ENCODE measurements at regions not wholly inside any gene's neighbourhood (a gene's known extent, or its start where the extent isn't known, plus 50 kb on each side); places are given as distances from the start of the nearest gene placed in this dataset.
"Not testable (repeated sequence)": the region's sequence is repeated elsewhere in the genome, so short reads cannot be mapped to it uniquely, and the experiment has no call there.

DNA sequence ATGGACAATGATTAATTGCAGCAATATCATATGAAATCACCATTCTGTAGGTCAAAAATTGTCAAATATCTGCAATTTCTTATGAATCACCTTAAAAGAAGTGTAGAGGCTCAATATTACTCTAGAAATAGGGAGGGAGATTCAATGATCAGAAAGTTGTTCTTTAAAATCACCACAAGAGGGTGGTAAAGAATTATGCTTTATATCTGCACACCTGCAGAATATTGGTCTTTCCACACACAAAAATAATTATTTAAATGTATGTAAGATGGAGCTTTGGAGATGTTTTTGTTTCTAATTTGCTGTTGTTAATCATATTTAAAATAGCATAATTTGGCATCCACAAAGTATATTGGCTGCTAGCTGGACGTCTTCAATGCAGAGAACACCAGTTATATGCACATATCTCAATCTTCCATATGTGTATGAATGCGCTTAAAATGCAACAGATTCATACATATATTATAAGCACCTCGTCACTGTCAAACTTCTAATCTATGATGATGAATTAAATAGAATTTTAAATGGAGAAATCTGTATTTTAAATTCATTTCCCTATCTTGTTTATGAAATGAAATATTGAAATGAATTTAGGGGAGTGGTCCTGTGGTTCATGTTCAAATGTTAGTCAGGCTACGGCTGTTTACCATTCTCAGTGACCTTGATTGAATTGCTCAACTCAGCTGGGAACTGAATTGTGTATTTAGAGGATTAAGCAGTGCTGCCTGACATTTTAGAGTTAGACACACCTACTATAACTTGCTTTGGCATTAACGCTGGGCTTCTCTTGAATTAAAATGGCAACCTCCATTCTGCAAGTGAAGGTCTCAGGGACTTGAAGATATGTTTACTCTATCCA is 405.1 kb upstream of the FRG2C start:
- not testable (repeated sequence) for H3K4me3 Mint-ChIP-seq

DNA sequence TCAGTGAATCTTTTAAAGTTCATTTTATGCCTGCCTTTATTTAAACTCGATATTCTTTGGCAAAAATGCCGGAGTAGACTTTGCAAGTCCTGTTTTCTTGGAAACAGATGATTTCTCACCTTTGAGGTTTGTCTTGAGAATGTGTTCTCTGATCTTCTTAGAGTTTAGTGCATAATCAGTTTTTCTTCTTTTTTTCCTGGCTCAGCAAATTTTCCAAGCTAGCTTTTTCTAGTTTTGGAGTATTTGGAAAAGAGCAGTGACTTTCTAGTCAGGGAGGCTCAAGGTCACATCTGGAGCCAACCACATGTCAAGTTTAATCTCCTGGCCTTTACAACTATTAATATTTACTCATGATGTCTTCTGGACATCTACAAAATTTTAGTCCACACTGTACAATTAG is 403.2 kb upstream of the FRG2C start:
- H3K27me3 Mint-ChIP-seq (ENCODE audit: low read depth); H3K4me3 Mint-ChIP-seq; H3K9me3 Mint-ChIP-seq; H3K27ac Mint-ChIP-seq; H3K36me3 Mint-ChIP-seq (ENCODE audit: low read depth); H3K4me1 Mint-ChIP-seq: not testable (repeated sequence)

More for the DNA sequence above, 405.1 kb upstream of the FRG2C start:
- H3K36me3 Mint-ChIP-seq (ENCODE audit: low read depth); H3K27ac Mint-ChIP-seq; H3K9me3 Mint-ChIP-seq; H3K27me3 Mint-ChIP-seq (ENCODE audit: low read depth); H3K4me1 Mint-ChIP-seq: not testable (repeated sequence)
- TF ChIP-seq, protein P1, sequence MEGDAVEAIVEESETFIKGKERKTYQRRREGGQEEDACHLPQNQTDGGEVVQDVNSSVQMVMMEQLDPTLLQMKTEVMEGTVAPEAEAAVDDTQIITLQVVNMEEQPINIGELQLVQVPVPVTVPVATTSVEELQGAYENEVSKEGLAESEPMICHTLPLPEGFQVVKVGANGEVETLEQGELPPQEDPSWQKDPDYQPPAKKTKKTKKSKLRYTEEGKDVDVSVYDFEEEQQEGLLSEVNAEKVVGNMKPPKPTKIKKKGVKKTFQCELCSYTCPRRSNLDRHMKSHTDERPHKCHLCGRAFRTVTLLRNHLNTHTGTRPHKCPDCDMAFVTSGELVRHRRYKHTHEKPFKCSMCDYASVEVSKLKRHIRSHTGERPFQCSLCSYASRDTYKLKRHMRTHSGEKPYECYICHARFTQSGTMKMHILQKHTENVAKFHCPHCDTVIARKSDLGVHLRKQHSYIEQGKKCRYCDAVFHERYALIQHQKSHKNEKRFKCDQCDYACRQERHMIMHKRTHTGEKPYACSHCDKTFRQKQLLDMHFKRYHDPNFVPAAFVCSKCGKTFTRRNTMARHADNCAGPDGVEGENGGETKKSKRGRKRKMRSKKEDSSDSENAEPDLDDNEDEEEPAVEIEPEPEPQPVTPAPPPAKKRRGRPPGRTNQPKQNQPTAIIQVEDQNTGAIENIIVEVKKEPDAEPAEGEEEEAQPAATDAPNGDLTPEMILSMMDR (IDR thresholded peaks at IDR 0.05; ENCODE audit: unreplicated experiment in 3 of 3): peak; percentile 48 to 66 (median 48)

DNA sequence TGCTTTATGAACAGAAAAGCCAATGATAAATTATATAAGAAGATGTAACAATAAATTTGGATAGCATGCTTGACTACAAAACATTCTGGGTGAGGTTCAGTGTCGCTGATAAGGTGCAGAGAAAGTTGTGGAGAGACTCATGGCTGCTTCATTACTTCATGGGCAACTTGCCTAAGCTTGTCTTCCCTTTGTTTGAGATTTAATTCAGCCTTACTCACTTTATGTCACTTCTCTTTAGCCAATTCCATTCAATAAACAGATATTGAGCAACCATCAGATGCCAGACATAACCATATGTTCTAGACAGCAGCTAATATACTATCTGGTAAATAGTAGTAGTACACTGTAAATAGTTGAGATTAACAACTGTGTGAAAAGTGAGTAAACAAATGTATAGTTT is 401.5 kb upstream of the FRG2C start:
- Mint-ChIP-seq H3K27me3 (ENCODE audit: low read depth) (peaks cover 7% of the 10 kb centered on the region), H3K9me3 (no peaks in the 10 kb centered on the region), H3K27ac (no peak overlapping the region), H3K36me3 (ENCODE audit: low read depth) (no peaks in the 10 kb centered on the region), H3K4me1 (no peaks in the 10 kb centered on the region), H3K4me3 (no peak overlapping the region)
- TF ChIP-seq, protein P1 (IDR thresholded peaks at IDR 0.05; ENCODE audit: unreplicated experiment in 3 of 3): no peak

DNA sequence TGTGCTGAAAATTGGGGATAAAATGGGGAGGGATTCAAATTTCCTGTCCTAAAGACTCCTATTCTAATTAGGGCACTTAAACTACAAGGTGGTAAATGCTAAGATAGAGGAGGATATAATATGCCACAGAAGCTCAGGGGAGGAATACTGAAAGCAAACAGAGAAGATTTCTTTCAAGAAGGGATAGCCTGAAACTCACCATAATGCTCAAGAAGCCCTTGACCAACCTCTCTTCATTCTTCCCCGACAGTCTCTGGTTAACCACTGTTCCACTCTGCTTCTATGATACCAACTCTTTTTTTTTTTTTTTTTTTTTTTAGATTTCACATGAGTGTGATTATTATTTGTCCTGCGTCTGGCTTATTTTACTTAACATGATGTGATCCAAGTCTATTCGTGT is 398.2 kb upstream of the FRG2C start:
- TF ChIP-seq, protein P1 (IDR thresholded peaks at IDR 0.05; ENCODE audit: unreplicated experiment in 3 of 3): no peak
- Mint-ChIP-seq H3K9me3 (no peaks in the 10 kb centered on the region), H3K4me1 (no peaks in the 10 kb centered on the region), H3K27me3 (ENCODE audit: low read depth) (peaks cover 7% of the 10 kb centered on the region), H3K4me3 (no peak overlapping the region), H3K36me3 (ENCODE audit: low read depth) (no peaks in the 10 kb centered on the region), H3K27ac (no peak overlapping the region)

DNA sequence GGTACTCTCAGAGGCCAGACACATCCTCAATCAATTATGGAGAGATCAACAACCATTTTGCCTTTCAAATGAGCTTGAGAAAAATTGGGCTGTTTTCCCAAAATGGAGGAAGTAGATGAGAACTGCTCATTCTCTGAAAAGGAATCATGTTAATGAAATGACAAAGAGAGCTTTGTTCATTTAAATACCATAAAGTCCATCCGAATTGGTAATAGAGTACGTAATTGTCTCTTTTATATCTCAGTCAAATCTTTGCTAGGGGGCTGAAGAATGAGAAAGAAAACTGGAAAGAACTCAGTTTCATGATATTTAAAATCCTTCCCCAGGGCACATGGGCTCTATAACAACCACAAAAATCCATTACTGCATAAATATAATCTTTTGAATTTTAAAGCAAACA is 395.6 kb upstream of the FRG2C start:
- not testable (repeated sequence) for H3K36me3 Mint-ChIP-seq (ENCODE audit: low read depth); H3K9me3 Mint-ChIP-seq; H3K4me1 Mint-ChIP-seq; H3K4me3 Mint-ChIP-seq; H3K27ac Mint-ChIP-seq; H3K27me3 Mint-ChIP-seq (ENCODE audit: low read depth)

DNA sequence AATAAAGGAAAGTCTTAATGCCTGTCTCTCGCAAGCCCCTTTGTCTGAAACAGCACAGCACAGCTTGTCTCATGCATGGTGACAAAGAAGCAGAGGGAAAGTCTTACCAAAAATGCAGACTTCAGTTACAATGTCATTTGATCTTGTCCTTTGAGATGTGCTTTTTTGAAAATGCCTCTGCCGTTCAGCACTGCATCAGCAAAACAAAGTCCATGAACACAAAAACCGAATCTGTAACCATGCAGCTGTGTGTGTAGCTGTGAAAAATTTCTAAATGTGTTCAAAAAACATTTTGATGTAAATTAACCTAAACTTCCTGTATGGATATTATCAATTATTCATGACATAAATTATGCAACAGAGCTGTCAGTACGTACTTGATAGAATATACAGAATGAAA is 391.9 kb upstream of the FRG2C start:
- H3K4me1 Mint-ChIP-seq; H3K27ac Mint-ChIP-seq; H3K4me3 Mint-ChIP-seq; H3K27me3 Mint-ChIP-seq (ENCODE audit: low read depth); H3K9me3 Mint-ChIP-seq; H3K36me3 Mint-ChIP-seq (ENCODE audit: low read depth): not testable (repeated sequence)

DNA sequence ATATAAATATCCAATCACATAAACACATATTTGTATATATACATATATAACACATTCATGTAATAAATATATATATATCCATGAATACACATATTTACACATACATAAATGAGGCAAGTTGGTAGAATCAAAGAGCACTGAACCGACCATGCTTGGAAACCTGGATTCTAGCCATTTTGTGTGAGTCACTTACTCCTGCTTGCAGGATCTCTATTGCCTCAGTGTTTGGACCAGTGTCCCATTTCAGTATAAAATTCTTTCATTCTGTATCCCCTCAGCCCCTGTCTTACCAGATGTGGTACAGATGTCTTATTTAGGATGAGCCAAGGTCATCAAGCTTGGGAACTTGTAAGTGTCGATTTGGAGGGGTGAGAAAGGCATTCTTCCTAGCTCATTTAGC is 391.4 kb upstream of the FRG2C start:
- TF ChIP-seq, protein P1 (IDR thresholded peaks at IDR 0.05; ENCODE audit: unreplicated experiment in 3 of 3): no peak
- no peaks in the 10 kb centered on the region for H3K27me3 Mint-ChIP-seq (ENCODE audit: low read depth)

DNA sequence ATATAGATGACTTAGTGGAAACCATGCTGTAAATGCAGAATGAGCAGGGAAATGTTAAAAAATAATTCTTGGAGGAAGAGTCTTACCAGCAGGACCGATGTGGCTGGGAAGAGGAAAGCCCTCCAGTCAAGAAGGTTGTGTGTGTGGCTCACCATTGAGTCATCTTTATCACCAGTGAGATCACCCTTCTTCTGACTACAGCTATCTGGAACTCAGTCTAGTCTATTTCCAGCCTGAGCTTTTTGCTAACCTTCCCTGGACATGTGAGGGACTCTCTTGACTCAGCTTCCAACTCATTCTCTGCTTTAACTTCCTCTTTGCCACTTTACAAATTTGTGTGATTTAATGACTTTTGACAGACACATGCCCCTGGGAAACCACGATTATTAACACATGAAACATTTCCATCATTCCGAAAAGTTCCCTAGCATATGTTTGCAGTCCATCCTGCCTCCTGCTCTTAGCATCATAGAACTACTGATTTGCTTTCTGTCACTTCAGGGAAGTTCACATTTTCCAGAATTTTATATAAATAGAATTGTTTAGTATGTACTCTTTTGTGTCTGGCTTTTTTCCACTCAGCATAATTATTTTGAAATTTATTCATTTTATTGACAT is 378.5 kb upstream of the FRG2C start:
- H3K27ac Mint-ChIP-seq; H3K27me3 Mint-ChIP-seq (ENCODE audit: low read depth); H3K4me1 Mint-ChIP-seq; H3K36me3 Mint-ChIP-seq (ENCODE audit: low read depth); H3K4me3 Mint-ChIP-seq; H3K9me3 Mint-ChIP-seq: not testable (repeated sequence)

More for the DNA sequence above, 391.4 kb upstream of the FRG2C start:
- Mint-ChIP-seq H3K4me3 (no peak overlapping the region), H3K36me3 (ENCODE audit: low read depth) (no peaks in the 10 kb centered on the region), H3K4me1 (peaks cover 4% of the 10 kb centered on the region), H3K27ac (no peak overlapping the region), H3K9me3 (no peaks in the 10 kb centered on the region)

DNA sequence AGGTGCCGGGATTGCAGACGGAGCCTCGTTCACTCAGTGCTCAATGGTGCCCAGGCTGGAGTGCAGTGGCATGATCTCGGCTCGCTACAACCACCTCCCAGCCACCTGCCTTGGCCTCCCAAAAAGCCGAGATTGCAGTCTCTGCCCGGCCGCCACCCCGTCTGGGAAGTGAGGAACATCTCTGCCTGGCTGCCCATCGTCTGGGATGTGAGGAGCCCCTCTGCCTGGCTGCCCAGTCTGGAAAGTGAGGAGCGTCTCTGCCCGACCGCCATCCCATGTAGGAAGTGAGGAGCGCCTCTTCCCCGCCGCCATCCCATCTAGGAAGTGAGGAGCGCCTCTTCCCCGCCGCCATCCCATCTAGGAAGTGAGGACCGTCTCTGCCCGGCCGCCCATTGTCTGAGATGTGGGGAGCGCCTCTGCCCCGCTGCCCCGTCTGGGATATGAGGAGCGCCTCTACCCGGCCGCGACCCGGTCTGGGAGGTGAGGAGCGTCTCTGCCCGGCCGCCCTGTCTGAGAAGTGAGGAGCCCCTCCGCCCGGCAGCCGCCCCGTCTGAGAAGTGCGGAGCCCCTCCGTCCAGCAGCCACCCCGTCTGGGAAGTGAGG is 375.1 kb upstream of the FRG2C start:
- not testable (repeated sequence) for H3K36me3 Mint-ChIP-seq (ENCODE audit: low read depth); H3K4me1 Mint-ChIP-seq; H3K27me3 Mint-ChIP-seq (ENCODE audit: low read depth); H3K4me3 Mint-ChIP-seq; H3K9me3 Mint-ChIP-seq; H3K27ac Mint-ChIP-seq
